GM23338 (cell line): ENCODE measurements at regions not wholly inside any gene's neighbourhood (a gene's known extent, or its start where the extent isn't known, plus 50 kb on each side); places are given as distances from the start of the nearest gene placed in this dataset.

Experiments used
- ATAC-seq: fragments of 200-7000 bp; cut with Tn5 transposase; 3 replicates; pipeline ENCODE4 v1.9.1; 2020
- DNase-seq: peaks from one replicate; pipeline ENCODE4 v3.0.0-alpha.2; 2015; ENCODE audit warnings: low spot score
- H2AFZ ChIP-seq: fragments of 200-600 bp; sonication (generic); 2 replicates; pipeline ENCODE4 v1.8.0; 2016; ENCODE audit warnings: antibody characterized with exemption, mild to moderate bottlenecking, moderate library complexity
- H3F3A ChIP-seq: fragments of 200-600 bp; sonication (generic); replicated peaks from 2 replicates; pipeline ENCODE4 v1.8.0; 2017; ENCODE audit warnings: antibody characterized with exemption, mixed run types, low read depth
- H3K27ac ChIP-seq: fragments of 200-600 bp; sonication (generic); 2 replicates; pipeline ENCODE4 v1.6.1; 2016; ENCODE audit warnings: low read depth
- H3K27me3 ChIP-seq: fragments of 200-600 bp; sonication (generic); 2 replicates; pipeline ENCODE4 v1.8.0; 2016; ENCODE audit warnings: mild to moderate bottlenecking, mixed run types, moderate library complexity; ENCODE audit not compliant: insufficient read depth
- H3K36me3 ChIP-seq: fragments of 200-600 bp; sonication (generic); 2 replicates; pipeline ENCODE4 v1.8.0; 2016; ENCODE audit warnings: mild to moderate bottlenecking; ENCODE audit not compliant: insufficient read depth
- H3K4me1 ChIP-seq: fragments of 200-600 bp; sonication (generic); 2 replicates; pipeline ENCODE4 v1.8.0; 2016; ENCODE audit warnings: mild to moderate bottlenecking, moderate library complexity; ENCODE audit not compliant: insufficient read depth
- H3K4me2 ChIP-seq: fragments of 200-600 bp; sonication (generic); 2 replicates; pipeline ENCODE4 v1.7.1; 2017; ENCODE audit warnings: mixed run types
- H3K4me3 ChIP-seq: fragments of 200-600 bp; sonication (generic); 2 replicates; pipeline ENCODE4 v1.6.1; 2016; ENCODE audit warnings: mixed run types
- H3K79me2 ChIP-seq: fragments of 200-600 bp; sonication (generic); replicated peaks from 2 replicates; pipeline ENCODE4 v1.8.0; 2017; ENCODE audit warnings: mild to moderate bottlenecking; ENCODE audit not compliant: insufficient read depth
- H3K9me2 ChIP-seq: fragments of 200-600 bp; sonication (generic); 2 replicates; pipeline ENCODE4 v1.8.0; 2017; ENCODE audit not compliant: insufficient read depth
- H4K20me1 ChIP-seq: fragments of 200-600 bp; sonication (generic); replicated peaks from 2 replicates; pipeline ENCODE4 v1.8.0; 2017; ENCODE audit warnings: mild to moderate bottlenecking; ENCODE audit not compliant: insufficient read depth
- H3K27ac Mint-ChIP-seq: 2 replicates; pipeline ENCODE4 v1.8.0; 2020; ENCODE audit warnings: inconsistent platforms, mild to moderate bottlenecking, moderate library complexity, mixed read lengths
- H3K27me3 Mint-ChIP-seq: 3 replicates; pipeline ENCODE4 v1.8.0; 2022; ENCODE audit warnings: low read depth, mild to moderate bottlenecking, moderate library complexity, mixed read lengths, inconsistent platforms; ENCODE audit not compliant: insufficient read depth, poor library complexity
- H3K36me3 Mint-ChIP-seq: 3 replicates; pipeline ENCODE4 v1.8.0; 2021; ENCODE audit warnings: low read depth, mild to moderate bottlenecking, inconsistent platforms, moderate library complexity, mixed read lengths
- H3K4me1 Mint-ChIP-seq: 3 replicates; pipeline ENCODE4 v1.8.0; 2020; ENCODE audit warnings: mild to moderate bottlenecking, inconsistent platforms, mixed read lengths
- H3K4me3 Mint-ChIP-seq: 3 replicates; pipeline ENCODE4 v1.8.0; 2021; ENCODE audit warnings: moderate library complexity, mild to moderate bottlenecking, inconsistent platforms, mixed read lengths
- H3K9me3 Mint-ChIP-seq: 3 replicates; pipeline ENCODE4 v1.8.0; 2020; ENCODE audit warnings: moderate library complexity, mild to moderate bottlenecking, inconsistent platforms, mixed read lengths
- CREB1 ChIP-seq: fragments of 250-450 bp; sonication (Bioruptor Pico); IDR thresholded peaks from 2 replicates; pipeline ENCODE4 v1.5.0; 2020; ENCODE audit warnings: low read depth, mild to moderate bottlenecking, moderate library complexity
- EZH2 ChIP-seq: fragments of 200-600 bp; sonication (generic); IDR thresholded peaks from one replicate; pipeline ENCODE4 v1.8.0; 2017; ENCODE audit warnings: antibody characterized with exemption, mild to moderate bottlenecking, low read depth; ENCODE audit not compliant: unreplicated experiment
- EZH2phosphoT487 ChIP-seq: fragments of 200-600 bp; sonication (generic); IDR thresholded peaks from one replicate; pipeline ENCODE4 v1.8.1; 2018; ENCODE audit warnings: antibody characterized with exemption; ENCODE audit not compliant: unreplicated experiment
- JUNB ChIP-seq: IDR thresholded peaks from one replicate; pipeline ENCODE4 v1.6.1; 2016; ENCODE audit warnings: antibody characterized with exemption; ENCODE audit not compliant: unreplicated experiment
- NANOG ChIP-seq: IDR thresholded peaks from 2 replicates; pipeline ENCODE4 v1.6.1; 2016; ENCODE audit warnings: antibody characterized with exemption, borderline replicate concordance
- POLR2AphosphoS5 ChIP-seq: IDR thresholded peaks from 2 replicates; pipeline ENCODE4 v1.6.1; 2016; ENCODE audit warnings: antibody characterized with exemption, low read depth
- STAT1 ChIP-seq: IDR thresholded peaks from one replicate; pipeline ENCODE4 v1.6.1; 2016; ENCODE audit warnings: antibody characterized with exemption; ENCODE audit not compliant: unreplicated experiment
- ZNF114 ChIP-seq: fragments of 250-450 bp; sonication (Bioruptor Pico); IDR thresholded peaks from 2 replicates; pipeline ENCODE4 v1.5.0; 2020; ENCODE audit warnings: mild to moderate bottlenecking, moderate library complexity
- ZNF331 ChIP-seq: fragments of 250-450 bp; sonication (Bioruptor Pico); IDR thresholded peaks from 2 replicates; pipeline ENCODE4 v1.5.0; 2020; ENCODE audit warnings: low read depth, mild to moderate bottlenecking, moderate library complexity
- TF ChIP-seq, protein P1 (sequence below), 2 experiments: fragments of 200-600 bp in 1 of 2; sonication (generic) in 1 of 2; conservative IDR thresholded peaks; 2 replicates each; pipeline versions ENCODE4 v1.5.1 to v1.6.1; 2016 to 2017; ENCODE audit warnings: antibody characterized with exemption in 2 of 2, low read depth in 2 of 2, mild to moderate bottlenecking in 2 of 2, moderate library complexity in 1 of 2
- TF ChIP-seq, protein P2 (sequence below): IDR thresholded peaks from one replicate; pipeline ENCODE4 v1.6.1; 2018; ENCODE audit warnings: antibody characterized with exemption; ENCODE audit not compliant: unreplicated experiment
- TF ChIP-seq, protein P3 (sequence below): IDR thresholded peaks from 2 replicates; pipeline ENCODE4 v1.6.1; 2016; ENCODE audit warnings: antibody characterized with exemption
- TF ChIP-seq, protein P4 (sequence below): fragments of 250-450 bp; sonication (Bioruptor Pico); IDR thresholded peaks from 2 replicates; pipeline ENCODE4 v1.5.0; 2020; ENCODE audit warnings: mild to moderate bottlenecking, moderate library complexity

DNA sequence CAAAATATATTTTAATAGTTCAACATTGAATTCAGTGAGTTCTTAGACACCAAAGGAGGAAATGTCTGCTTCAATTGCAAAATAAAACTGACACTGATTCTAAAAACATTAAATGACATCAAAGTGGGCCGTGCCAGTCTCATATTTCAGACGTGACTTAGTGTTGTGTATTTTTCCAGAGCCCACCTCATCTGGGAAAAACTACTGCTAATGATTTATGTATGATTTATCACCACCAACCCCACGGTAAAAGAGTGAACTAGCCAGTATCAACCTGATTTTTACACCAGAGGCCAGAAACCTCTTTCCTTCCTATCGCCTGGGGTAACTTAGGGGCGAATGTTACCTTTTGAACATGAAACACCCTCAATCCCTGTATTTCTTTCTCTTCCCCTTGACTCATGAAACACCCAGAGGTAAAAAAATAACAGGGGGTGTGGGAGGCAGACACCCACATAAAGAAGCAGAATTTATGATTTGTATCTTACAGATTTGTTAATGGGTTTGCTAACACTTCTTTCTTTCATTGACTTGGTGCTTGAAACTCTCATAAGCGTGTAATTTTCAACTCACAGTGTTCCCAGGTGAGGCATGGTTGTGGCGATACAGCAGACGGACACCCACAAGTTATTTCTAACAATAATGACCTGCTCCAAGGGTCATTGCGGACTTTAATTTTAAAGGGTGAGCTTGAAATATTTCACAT, 56.4 kb upstream of the FANCC start:
- DNase-seq, result no peak
- Histone ChIP-seq H3K4me2 (no peak overlapping the region), H3K79me2 (no peaks in the 10 kb centered on the region), H3K9me2 (no peaks in the 10 kb centered on the region), H3K36me3 (no peaks in the 10 kb centered on the region), H3F3A (no peaks in the 10 kb centered on the region), H3K4me1 (no peaks in the 10 kb centered on the region), H4K20me1 (no peaks in the 10 kb centered on the region), H3K27ac (no peak overlapping the region), H3K27me3 (no peaks in the 10 kb centered on the region), H3K4me3 (no peak overlapping the region), H2AFZ (no peak overlapping the region)
- TF ChIP-seq POLR2AphosphoS5 (no peak), ZNF331 (CRISPR knock-in tag) (no peak), NANOG (no peak), EZH2phosphoT487 (no peak), CREB1 (CRISPR knock-in tag) (no peak), JUNB (no peak), STAT1 (no peak), EZH2 (no peak), ZNF114 (no peak)
- TF ChIP-seq, protein P1, sequence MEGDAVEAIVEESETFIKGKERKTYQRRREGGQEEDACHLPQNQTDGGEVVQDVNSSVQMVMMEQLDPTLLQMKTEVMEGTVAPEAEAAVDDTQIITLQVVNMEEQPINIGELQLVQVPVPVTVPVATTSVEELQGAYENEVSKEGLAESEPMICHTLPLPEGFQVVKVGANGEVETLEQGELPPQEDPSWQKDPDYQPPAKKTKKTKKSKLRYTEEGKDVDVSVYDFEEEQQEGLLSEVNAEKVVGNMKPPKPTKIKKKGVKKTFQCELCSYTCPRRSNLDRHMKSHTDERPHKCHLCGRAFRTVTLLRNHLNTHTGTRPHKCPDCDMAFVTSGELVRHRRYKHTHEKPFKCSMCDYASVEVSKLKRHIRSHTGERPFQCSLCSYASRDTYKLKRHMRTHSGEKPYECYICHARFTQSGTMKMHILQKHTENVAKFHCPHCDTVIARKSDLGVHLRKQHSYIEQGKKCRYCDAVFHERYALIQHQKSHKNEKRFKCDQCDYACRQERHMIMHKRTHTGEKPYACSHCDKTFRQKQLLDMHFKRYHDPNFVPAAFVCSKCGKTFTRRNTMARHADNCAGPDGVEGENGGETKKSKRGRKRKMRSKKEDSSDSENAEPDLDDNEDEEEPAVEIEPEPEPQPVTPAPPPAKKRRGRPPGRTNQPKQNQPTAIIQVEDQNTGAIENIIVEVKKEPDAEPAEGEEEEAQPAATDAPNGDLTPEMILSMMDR (conservative IDR thresholded peaks at IDR 0.05; ENCODE audit: low read depth in 2 of 2), result no peak
- TF ChIP-seq, protein P2, sequence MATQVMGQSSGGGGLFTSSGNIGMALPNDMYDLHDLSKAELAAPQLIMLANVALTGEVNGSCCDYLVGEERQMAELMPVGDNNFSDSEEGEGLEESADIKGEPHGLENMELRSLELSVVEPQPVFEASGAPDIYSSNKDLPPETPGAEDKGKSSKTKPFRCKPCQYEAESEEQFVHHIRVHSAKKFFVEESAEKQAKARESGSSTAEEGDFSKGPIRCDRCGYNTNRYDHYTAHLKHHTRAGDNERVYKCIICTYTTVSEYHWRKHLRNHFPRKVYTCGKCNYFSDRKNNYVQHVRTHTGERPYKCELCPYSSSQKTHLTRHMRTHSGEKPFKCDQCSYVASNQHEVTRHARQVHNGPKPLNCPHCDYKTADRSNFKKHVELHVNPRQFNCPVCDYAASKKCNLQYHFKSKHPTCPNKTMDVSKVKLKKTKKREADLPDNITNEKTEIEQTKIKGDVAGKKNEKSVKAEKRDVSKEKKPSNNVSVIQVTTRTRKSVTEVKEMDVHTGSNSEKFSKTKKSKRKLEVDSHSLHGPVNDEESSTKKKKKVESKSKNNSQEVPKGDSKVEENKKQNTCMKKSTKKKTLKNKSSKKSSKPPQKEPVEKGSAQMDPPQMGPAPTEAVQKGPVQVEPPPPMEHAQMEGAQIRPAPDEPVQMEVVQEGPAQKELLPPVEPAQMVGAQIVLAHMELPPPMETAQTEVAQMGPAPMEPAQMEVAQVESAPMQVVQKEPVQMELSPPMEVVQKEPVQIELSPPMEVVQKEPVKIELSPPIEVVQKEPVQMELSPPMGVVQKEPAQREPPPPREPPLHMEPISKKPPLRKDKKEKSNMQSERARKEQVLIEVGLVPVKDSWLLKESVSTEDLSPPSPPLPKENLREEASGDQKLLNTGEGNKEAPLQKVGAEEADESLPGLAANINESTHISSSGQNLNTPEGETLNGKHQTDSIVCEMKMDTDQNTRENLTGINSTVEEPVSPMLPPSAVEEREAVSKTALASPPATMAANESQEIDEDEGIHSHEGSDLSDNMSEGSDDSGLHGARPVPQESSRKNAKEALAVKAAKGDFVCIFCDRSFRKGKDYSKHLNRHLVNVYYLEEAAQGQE, result no peak
- TF ChIP-seq, protein P3, sequence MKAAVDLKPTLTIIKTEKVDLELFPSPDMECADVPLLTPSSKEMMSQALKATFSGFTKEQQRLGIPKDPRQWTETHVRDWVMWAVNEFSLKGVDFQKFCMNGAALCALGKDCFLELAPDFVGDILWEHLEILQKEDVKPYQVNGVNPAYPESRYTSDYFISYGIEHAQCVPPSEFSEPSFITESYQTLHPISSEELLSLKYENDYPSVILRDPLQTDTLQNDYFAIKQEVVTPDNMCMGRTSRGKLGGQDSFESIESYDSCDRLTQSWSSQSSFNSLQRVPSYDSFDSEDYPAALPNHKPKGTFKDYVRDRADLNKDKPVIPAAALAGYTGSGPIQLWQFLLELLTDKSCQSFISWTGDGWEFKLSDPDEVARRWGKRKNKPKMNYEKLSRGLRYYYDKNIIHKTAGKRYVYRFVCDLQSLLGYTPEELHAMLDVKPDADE, result no peak
- TF ChIP-seq, protein P4, sequence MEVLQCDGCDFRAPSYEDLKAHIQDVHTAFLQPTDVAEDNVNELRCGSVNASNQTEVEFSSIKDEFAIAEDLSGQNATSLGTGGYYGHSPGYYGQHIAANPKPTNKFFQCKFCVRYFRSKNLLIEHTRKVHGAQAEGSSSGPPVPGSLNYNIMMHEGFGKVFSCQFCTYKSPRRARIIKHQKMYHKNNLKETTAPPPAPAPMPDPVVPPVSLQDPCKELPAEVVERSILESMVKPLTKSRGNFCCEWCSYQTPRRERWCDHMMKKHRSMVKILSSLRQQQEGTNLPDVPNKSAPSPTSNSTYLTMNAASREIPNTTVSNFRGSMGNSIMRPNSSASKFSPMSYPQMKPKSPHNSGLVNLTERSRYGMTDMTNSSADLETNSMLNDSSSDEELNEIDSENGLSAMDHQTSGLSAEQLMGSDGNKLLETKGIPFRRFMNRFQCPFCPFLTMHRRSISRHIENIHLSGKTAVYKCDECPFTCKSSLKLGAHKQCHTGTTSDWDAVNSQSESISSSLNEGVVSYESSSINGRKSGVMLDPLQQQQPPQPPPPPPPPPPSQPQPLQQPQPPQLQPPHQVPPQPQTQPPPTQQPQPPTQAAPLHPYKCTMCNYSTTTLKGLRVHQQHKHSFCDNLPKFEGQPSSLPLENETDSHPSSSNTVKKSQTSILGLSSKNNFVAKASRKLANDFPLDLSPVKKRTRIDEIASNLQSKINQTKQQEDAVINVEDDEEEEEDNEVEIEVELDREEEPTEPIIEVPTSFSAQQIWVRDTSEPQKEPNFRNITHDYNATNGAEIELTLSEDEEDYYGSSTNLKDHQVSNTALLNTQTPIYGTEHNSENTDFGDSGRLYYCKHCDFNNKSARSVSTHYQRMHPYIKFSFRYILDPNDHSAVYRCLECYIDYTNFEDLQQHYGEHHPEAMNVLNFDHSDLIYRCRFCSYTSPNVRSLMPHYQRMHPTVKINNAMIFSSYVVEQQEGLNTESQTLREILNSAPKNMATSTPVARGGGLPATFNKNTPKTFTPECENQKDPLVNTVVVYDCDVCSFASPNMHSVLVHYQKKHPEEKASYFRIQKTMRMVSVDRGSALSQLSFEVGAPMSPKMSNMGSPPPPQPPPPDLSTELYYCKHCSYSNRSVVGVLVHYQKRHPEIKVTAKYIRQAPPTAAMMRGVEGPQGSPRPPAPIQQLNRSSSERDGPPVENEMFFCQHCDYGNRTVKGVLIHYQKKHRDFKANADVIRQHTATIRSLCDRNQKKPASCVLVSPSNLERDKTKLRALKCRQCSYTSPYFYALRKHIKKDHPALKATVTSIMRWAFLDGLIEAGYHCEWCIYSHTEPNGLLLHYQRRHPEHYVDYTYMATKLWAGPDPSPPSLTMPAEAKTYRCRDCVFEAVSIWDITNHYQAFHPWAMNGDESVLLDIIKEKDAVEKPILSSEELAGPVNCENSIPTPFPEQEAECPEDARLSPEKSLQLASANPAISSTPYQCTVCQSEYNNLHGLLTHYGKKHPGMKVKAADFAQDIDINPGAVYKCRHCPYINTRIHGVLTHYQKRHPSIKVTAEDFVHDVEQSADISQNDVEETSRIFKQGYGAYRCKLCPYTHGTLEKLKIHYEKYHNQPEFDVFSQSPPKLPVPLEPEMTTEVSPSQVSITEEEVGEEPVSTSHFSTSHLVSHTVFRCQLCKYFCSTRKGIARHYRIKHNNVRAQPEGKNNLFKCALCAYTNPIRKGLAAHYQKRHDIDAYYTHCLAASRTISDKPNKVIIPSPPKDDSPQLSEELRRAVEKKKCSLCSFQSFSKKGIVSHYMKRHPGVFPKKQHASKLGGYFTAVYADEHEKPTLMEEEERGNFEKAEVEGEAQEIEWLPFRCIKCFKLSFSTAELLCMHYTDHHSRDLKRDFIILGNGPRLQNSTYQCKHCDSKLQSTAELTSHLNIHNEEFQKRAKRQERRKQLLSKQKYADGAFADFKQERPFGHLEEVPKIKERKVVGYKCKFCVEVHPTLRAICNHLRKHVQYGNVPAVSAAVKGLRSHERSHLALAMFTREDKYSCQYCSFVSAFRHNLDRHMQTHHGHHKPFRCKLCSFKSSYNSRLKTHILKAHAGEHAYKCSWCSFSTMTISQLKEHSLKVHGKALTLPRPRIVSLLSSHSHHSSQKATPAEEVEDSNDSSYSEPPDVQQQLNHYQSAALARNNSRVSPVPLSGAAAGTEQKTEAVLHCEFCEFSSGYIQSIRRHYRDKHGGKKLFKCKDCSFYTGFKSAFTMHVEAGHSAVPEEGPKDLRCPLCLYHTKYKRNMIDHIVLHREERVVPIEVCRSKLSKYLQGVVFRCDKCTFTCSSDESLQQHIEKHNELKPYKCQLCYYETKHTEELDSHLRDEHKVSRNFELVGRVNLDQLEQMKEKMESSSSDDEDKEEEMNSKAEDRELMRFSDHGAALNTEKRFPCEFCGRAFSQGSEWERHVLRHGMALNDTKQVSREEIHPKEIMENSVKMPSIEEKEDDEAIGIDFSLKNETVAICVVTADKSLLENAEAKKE (CRISPR knock-in tag), result no peak
- no peaks in the 10 kb centered on the region for H3K27me3 Mint-ChIP-seq
- H3K4me1 Mint-ChIP-seq, result peaks cover 5% of the 10 kb centered on the region
- H3K4me3 Mint-ChIP-seq, result no peak overlapping the region
- ATAC-seq, result no peak
- no peaks in the 10 kb centered on the region for H3K36me3 Mint-ChIP-seq
- no peak overlapping the region for H3K27ac Mint-ChIP-seq
- no peaks in the 10 kb centered on the region for H3K9me3 Mint-ChIP-seq
